Bone marrow (tissue), 2 donors: ENCODE measurements at regions not wholly inside any gene's neighbourhood (a gene's known extent, or its start where the extent isn't known, plus 50 kb on each side); places are given as distances from the start of the nearest gene placed in this dataset.
"Not testable (repeated sequence)": the region's sequence is repeated elsewhere in the genome, so short reads cannot be mapped to it uniquely, and the experiment has no call there.

ENCODE experiments used
- DNase-seq, 2 donors: peaks; one replicate each; lab custom pipeline; 2025; lab: John Stamatoyannopoulos, UW

- no peak for DNase-seq
Observed at GRCh38 chr12:78501825-78502224, 362.7 kb upstream of the SYT1 start.

GRCh38 chr12:78519422-78519821 is 345.2 kb upstream of the SYT1 start:
- DNase-seq, result no peak

DNA sequence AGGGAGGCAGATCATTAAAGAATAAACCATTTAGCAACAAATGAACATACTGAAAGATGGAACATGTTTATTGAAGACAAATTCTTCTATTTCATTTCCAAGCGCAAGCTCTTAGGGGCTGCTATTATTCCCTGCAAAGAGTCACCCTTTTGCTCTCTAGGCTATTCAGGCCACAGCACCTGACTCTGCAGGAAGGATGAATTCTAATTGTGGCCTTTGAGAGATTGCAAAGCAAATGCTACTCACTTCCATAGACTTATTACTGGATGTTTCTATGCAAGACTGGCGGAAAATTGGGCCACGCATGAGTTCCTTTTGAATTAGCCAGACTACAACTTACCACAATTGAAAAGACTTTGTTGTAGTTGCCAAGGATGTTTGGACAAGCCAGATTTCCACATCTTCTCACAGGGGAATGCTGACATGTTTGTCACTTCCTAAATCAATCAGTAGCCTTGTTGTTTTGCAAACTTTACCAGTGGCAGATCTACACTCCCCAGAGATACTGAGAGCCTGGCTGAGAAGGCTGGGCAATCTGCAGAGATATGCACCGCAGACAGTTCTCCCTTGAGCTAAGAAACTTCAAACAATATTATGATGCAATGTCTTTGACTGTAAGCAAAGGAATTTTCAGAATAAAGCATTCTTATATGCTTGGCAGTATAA is 334.3 kb upstream of the SYT1 start:
- DNase-seq, result no peak

- DNase-seq, result no peak
Observed at GRCh38 chr12:78531831-78532458, 332.6 kb upstream of the SYT1 start.

DNA sequence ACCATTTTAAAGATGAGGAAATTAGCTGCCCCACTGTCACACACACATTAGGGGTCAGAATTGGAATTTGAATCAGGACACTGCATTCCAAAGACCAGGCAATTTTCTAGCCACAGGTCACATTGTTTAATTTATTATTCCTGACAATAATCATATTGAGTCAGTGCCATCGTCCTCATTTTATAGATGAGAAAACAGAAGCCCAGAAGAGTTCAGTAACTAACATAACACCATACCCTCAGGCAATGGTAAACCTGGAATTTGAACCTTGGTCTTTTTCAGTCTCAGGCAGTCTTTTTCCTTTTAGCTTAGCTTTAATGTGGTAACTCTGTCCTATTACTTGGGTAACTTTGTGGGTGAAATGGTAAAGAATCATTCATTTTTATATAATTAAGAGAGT is 330.3 kb upstream of the SYT1 start:
- DNase-seq, result no peak

GRCh38 chr12:78540606-78541336 is 323.8 kb upstream of the SYT1 start:
- no peak for DNase-seq

GRCh38 chr12:78550831-78551230 is 313.7 kb upstream of the SYT1 start:
- DNase-seq, result no peak

DNA sequence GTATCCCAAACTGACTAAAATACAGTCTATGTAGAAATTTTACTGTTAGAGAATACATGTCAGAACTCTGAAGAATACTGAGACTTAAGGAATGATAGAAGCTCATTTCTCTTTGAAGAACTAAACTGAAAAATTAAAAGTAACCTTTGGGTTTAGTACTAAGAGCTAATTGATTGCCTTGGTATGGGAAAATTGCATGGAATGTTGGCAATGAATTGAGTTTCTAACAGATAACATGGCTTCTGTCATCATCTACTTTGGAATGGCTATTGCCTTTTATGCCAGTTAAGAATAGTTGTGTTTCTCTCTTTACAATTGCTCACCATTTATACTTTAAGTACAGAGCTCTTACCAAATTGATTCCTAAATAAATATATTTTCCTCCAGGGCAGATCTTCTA is 308.8 kb upstream of the SYT1 start:
- no peak for DNase-seq

DNA sequence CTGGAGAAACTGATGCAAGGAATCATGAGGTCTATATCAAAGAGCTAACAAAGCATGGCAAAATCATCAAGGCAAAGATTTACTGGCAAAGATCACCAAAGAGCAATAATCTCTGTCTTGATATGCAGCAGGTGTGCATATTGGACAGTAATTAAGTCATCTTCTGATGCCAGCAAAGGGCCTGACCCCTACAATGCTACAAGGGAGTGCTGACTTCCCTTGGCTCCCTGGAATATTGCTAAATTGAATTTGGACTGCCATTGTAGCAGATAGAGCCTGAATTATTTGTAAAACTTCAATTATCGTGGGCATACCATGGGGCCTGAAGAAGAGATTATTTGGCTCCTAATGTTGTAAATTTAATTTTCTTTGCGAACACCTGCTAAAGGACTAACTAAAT is 307.9 kb upstream of the SYT1 start:
- DNase-seq, result no peak

GRCh38 chr12:78559416-78559815 is 305.2 kb upstream of the SYT1 start:
- no peak for DNase-seq

DNA sequence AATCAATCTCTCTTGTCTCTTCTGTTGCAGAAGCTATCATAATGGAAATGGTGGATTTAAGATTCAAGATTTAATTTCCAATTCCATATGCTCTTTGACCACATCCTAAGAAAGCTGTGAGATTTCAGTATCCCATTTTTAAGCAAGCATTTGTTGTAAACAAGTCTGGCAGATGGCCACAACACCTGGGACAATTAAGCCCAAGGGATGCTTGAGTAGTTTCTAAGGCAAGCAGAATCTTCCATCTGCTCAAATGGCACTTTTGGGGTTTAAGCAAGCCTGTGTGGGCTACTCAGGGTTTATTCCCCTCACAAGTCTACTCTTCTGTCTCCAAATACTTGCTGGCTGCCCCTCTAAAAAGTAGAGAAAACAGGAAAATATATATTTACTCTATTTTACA is 304.7 kb upstream of the SYT1 start:
- DNase-seq, result no peak

DNA sequence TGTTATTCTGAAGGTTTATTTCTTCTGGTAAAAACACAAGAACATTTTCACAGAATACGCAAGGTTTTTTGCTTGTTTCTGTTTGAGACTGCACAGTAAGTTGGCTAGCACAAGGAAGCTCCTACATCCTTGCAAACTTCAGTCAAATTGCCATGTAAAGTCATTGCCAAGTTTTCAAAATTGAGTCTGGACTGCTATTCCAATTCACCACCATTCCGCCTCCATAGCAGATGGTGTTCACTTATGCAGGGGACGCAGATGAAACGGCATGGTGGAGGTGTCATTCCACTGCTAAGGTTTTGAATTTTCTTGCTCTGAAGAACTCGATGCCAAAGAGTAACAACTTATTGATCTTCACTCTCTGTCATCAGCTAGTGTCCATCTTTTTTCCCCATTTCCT is 303.9 kb upstream of the SYT1 start:
- no peak for DNase-seq

DNA sequence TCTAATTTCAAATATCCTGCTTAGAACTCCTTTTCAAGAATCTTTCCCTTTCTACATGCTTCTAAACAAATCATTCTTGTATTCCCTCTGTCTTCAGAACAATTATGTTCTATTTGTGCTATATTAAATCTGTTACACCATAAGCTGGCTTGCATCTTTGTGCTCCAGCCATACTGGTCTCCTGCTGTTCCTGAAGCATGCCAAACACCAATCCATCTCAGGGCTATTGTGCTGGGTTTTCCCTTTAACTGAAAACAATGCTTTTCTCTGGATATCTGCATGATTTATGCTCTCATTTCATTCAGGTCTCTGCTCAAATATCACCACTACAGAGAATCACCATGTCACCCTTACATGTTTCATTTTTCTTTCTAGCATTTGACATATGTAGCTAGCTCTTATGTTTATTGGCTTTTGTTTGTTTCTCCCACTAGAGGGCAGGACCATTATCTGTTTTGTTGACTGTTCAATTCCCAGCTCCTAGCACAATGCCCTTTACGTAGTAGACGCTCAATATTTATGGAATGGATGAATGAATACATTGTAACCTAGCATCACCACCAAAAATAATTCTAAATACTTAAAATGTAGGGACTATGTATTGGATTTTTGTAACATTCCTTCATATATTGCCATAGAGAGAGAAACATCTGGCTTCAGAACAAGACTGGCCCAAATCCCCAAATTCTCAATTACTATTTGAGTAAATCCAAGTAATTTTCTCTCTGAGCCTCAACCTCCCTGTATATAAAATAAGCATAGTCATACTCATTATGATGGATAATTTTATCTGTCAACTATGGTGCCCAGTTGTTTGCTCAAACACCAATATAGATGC is 302.0 kb upstream of the SYT1 start:
- DNase-seq, result no peak

DNA sequence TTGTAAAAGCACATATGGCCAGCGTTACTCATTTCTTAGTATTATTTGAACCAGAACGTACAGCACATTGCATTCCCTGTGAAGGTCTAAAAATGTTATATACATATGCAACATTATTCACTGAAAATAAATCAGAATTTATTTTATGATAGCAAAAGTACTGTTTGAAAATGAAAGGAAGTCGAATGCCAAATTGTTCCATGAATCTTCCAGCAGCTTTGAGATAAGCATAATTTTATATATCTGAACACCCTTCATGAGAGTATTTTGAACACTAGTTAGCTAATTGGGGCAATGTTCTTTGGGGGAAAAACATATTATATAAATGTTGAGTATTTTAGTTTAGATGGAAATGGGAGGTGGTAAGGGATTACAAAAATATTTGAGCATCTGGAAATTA is 300.7 kb upstream of the SYT1 start:
- DNase-seq, result no peak

DNA sequence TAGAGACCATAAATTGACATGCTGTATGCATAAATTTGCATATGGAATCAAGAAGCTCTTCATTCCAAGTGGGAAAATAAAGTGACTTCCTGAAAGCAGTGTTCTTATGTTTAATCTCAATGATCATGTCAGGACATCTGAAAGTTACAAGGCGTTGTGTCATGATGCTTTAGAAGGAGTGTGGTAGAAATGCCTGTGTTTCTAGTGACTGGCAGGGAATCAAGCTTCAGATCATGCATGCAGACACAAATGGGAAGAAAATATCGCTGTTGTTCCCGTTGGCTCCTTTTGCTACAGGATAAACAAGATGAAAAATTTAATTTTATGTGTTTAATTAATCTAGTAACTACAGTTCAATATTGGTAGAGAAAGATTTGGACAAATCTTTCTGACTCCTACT is 298.1 kb upstream of the SYT1 start:
- DNase-seq, result no peak

DNA sequence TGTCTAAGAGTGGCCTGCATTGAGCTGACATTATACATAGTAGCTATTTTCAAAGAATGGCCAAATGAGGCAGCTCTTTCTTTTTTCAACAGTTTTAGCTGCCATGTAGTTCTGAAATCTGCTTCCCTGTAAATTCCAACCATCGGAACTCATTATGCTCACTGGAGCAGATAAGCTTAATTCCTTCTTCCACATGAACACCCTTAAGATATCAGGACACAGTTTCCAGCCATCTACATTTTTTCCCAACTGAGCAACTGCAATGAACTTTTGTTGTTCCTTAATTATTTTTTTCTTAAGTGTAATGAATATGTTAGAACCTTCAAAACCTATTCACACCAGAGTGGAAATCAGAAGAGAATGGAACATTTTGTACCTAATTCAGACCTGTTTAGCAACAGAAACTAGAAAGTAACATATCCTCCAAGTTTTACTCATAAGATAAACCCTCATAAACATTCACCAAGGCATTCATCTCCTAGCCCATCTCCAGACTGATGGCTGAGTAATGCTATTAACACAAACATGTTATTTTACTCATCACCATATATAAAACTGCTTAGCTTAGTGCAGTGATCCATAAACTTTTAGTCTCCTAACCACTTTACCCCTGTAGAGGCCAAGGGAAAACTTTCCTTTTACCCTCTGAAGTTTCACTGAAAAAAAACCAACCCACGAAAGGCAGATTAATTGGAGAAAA is 296.1 kb upstream of the SYT1 start:
- DNase-seq, result no peak

- DNase-seq, result no peak
Observed at GRCh38 chr12:78571953-78572352, 292.6 kb upstream of the SYT1 start.

GRCh38 chr12:78575208-78575607 is 289.4 kb upstream of the SYT1 start:
- DNase-seq, result not testable (repeated sequence)

- no peak for DNase-seq
Observed at GRCh38 chr12:78579846-78580245, 284.7 kb upstream of the SYT1 start.

GRCh38 chr12:78580296-78580695 is 284.3 kb upstream of the SYT1 start:
- DNase-seq, result no peak

DNA sequence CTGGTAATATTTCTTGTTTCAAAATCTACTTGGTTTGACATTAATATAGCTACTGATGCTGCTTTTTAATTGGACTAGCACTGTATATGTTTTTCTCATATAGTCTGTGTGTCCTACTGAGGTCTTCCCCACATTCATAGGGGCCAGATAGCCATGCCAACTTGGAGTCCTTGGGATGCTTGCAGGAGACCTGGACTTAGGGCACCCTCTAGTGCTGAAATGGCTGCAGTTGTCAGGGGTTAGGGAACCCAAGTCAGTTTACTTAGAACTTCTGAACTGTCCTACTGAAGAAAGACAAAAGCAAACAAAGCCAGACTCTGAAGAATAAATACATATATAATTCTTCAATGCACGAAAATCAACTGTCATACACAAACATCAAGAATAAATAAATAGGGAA is 279.9 kb upstream of the SYT1 start:
- DNase-seq, result no peak

- DNase-seq, result no peak
Observed at GRCh38 chr12:78585132-78585531, 279.4 kb upstream of the SYT1 start.
